GM12864 (cell line): ENCODE measurements at regions not wholly inside any gene's neighbourhood (a gene's known extent, or its start where the extent isn't known, plus 50 kb on each side); places are given as distances from the start of the nearest gene placed in this dataset.

Source experiments
- DNase-seq: peaks from one replicate; pipeline ENCODE4 v3.0.0-alpha.2; 2011; ENCODE audit warnings: low read depth
- H3K4me3 ChIP-seq: 2 replicates; pipeline ENCODE4 v1.5.1; 2011; ENCODE audit warnings: mild to moderate bottlenecking, low read depth, low read length, control low read depth
- CTCF ChIP-seq: IDR thresholded peaks from 2 replicates; pipeline ENCODE4 v1.5.1; 2011; ENCODE audit warnings: low read depth, mild to moderate bottlenecking, moderate library complexity, low read length, control low read depth, inconsistent platforms; ENCODE audit errors: missing control alignments

GRCh38 chr6:113394729-113395128, 462.4 kb upstream of the MARCKS start:
- TF ChIP-seq CTCF, result no peak

GRCh38 chr6:113396730-113397129, 460.4 kb upstream of the MARCKS start:
- DNase-seq, result no peak
- H3K4me3 ChIP-seq, result no peak overlapping the region
- no peak for TF ChIP-seq CTCF

More at GRCh38 chr6:113394729-113395128, 462.4 kb upstream of the MARCKS start:
- no peak for DNase-seq
- H3K4me3 ChIP-seq, result no peak overlapping the region

GRCh38 chr6:113397236-113397635, 459.9 kb upstream of the MARCKS start:
- H3K4me3 ChIP-seq, result no peak overlapping the region
- no peak for DNase-seq
- TF ChIP-seq CTCF, result no peak

- no peak for DNase-seq
- TF ChIP-seq CTCF, result no peak
- no peak overlapping the region for H3K4me3 ChIP-seq
These were observed 455.9 kb upstream of the MARCKS start for GRCh38 chr6:113401231-113401630.

- H3K4me3 ChIP-seq, result no peak overlapping the region
- DNase-seq, result no peak
- no peak for TF ChIP-seq CTCF
These were observed 454.6 kb upstream of the MARCKS start for GRCh38 chr6:113402544-113402943.

- no peak overlapping the region for H3K4me3 ChIP-seq
- no peak for TF ChIP-seq CTCF
These were observed 453.1 kb upstream of the MARCKS start for GRCh38 chr6:113403966-113404595.

More at GRCh38 chr6:113403966-113404595, 453.1 kb upstream of the MARCKS start:
- DNase-seq, result no peak
